ENCODE measurements at regions not wholly inside any gene's neighbourhood (a gene's known extent, or its start where the extent isn't known, plus 50 kb on each side); places are given as distances from the start of the nearest gene placed in this dataset.

DNA sequence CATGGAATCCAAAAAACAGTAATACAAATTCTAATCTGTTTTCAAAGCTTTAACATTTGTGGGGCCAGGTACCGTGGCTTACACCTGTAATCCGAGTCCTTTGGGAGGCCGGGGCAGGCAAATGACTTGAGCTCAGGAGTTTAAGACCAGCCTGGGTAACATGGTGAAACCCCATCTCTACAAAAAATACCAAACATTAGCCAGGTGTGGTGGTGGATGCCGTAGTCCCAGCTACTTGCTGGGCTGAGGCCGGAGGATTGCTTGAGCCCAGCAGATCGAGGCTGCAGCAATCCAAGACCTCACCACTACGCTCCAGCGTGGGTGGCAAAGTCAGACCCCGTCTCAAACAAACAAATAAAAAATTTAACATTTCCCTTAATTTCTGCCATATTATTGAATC is 74.3 kb upstream of the SALL3 start:
- H3K27ac Mint-ChIP-seq, result no peak overlapping the region
- no peaks in the 10 kb centered on the region for H3K4me1 Mint-ChIP-seq
- H3K36me3 Mint-ChIP-seq (ENCODE audit: low read depth), result no peaks in the 10 kb centered on the region

GRCh38 chr18:78906066-78906465 is 73.6 kb upstream of the SALL3 start:
- no peak overlapping the region for H3K4me3 Mint-ChIP-seq
- H3K27ac Mint-ChIP-seq, result no peak overlapping the region
- no peaks in the 10 kb centered on the region for H3K4me1 Mint-ChIP-seq
- H3K36me3 Mint-ChIP-seq (ENCODE audit: low read depth), result no peaks in the 10 kb centered on the region
- no peak for ATAC-seq (replicated peaks)
- peaks cover 11% of the 10 kb centered on the region for H3K27me3 Mint-ChIP-seq
- H3K9me3 Mint-ChIP-seq, result no peaks in the 10 kb centered on the region

More for the DNA sequence above, 74.3 kb upstream of the SALL3 start:
- ATAC-seq (replicated peaks), result no peak
- no peak overlapping the region for H3K4me3 Mint-ChIP-seq
- H3K9me3 Mint-ChIP-seq, result no peaks in the 10 kb centered on the region
- peaks cover 11% of the 10 kb centered on the region for H3K27me3 Mint-ChIP-seq

DNA sequence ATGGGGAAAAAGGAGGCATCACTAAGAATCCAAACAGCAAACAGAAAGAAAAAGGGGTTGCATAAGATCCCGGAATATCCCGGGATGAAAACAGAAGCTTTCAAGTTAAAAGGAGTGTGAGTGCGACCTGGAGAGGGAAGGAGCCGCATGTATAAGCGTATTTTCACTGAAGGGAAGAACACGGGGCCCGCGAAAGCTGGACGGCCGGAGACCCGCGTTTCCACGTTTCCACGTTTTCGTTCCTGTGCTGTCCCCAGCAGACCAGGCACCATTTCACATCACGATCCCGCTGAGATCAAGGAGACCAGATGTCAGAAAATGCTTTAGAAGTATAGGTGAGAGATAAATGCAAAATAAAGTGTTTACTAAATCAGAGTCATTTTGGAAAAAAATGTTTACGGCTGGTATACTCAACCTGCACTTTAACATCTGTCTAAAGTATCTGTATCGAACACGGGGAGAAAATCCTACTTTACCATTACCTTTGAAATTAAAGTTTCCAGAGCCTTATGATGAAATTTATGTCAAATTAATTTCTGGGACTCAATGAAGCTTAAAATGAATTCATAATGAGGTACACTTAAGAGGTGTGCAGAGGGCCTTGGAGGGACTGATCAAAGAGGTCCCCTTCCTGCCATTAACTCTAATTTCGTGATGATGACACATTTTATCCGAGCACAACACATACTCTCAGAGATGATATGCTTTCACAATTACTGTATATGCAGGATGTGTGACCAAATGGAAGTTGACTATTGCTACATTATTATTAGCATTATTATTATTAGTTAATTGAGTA is 71.0 kb upstream of the SALL3 start:
- no peak overlapping the region for H3K4me3 Mint-ChIP-seq
- no peak overlapping the region for H3K27ac Mint-ChIP-seq
- peaks cover 4% of the 10 kb centered on the region for H3K27me3 Mint-ChIP-seq
- no peaks in the 10 kb centered on the region for H3K9me3 Mint-ChIP-seq
- H3K4me1 Mint-ChIP-seq, result no peaks in the 10 kb centered on the region
- ATAC-seq (replicated peaks), result no peak
- H3K36me3 Mint-ChIP-seq (ENCODE audit: low read depth), result no peaks in the 10 kb centered on the region

DNA sequence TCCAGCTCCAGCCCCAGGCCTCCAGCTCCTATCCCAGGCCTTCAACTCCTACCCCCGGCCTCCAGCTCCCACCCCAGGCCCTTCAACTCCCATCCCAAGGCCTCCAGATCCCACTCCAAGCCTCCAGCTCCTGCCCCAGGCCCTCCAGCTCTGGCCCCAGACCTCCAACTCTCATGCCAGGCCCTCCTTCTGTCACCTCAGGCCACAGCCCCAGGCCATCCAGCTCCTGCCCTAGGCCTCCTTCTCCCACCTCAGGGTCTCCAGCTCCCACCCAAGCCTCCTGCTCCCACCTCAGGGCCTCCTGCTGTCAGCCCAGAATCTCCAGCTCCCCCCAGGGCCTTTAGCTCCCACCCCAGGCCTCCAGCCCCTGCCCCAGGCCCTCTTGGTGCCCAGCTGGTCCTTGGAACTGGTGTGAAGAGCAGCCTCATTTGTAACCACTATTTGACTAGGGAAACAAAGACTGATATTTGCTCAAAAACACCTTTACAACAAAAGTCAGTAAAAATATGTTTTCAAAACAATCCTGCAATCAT is 67.8 kb upstream of the SALL3 start:
- Mint-ChIP-seq H3K4me1 (no peaks in the 10 kb centered on the region), H3K36me3 (ENCODE audit: low read depth) (no peaks in the 10 kb centered on the region), H3K9me3 (no peaks in the 10 kb centered on the region), H3K27me3 (peaks cover 6% of the 10 kb centered on the region), H3K4me3 (no peak overlapping the region), H3K27ac (no peak overlapping the region)
- no peak for ATAC-seq (replicated peaks)

- Mint-ChIP-seq H3K4me1 (no peaks in the 10 kb centered on the region), H3K27me3 (peaks cover 9% of the 10 kb centered on the region), H3K9me3 (peaks cover 3% of the 10 kb centered on the region), H3K4me3 (no peak overlapping the region), H3K36me3 (ENCODE audit: low read depth) (no peaks in the 10 kb centered on the region), H3K27ac (no peak overlapping the region)
- no peak for ATAC-seq (replicated peaks)
These were observed 67.3 kb upstream of the SALL3 start for GRCh38 chr18:78912336-78912735.

GRCh38 chr18:78912844-78913243 is 66.8 kb upstream of the SALL3 start:
- ATAC-seq (replicated peaks), result no peak
- Mint-ChIP-seq H3K4me3 (no peak overlapping the region), H3K4me1 (no peaks in the 10 kb centered on the region), H3K27ac (no peak overlapping the region), H3K9me3 (peaks cover 5% of the 10 kb centered on the region), H3K36me3 (ENCODE audit: low read depth) (no peaks in the 10 kb centered on the region), H3K27me3 (peaks cover 11% of the 10 kb centered on the region)

DNA sequence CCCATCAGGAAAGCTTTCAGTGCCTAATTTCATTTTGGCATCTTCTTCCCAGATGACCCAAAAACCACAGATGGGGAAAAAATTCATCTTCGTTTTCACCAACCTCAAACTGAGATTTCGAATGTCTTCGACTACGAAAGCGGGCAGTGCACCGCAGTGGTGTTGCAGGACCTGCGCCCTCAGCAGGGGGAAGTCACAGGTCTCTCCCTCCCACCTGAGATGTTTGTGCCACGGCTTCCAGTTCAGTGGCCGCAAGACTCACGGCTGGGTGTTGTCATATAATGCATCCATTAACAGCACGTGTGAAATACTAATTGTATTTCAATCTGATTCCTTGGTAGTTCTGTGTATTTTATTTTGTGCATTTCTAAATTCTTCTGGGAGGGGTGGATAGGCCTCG is 66.2 kb upstream of the SALL3 start:
- Mint-ChIP-seq H3K4me3 (no peak overlapping the region), H3K36me3 (ENCODE audit: low read depth) (no peaks in the 10 kb centered on the region), H3K4me1 (no peaks in the 10 kb centered on the region), H3K9me3 (peaks cover 5% of the 10 kb centered on the region), H3K27me3 (peaks cover 11% of the 10 kb centered on the region), H3K27ac (no peak overlapping the region)
- no peak for ATAC-seq (replicated peaks)

GRCh38 chr18:78913830-78914231 is 65.8 kb upstream of the SALL3 start:
- Mint-ChIP-seq H3K36me3 (ENCODE audit: low read depth) (no peaks in the 10 kb centered on the region), H3K27ac (no peak overlapping the region), H3K9me3 (peaks cover 5% of the 10 kb centered on the region), H3K4me3 (no peak overlapping the region), H3K4me1 (no peaks in the 10 kb centered on the region), H3K27me3 (peaks cover 11% of the 10 kb centered on the region)
- no peak for ATAC-seq (replicated peaks)

DNA sequence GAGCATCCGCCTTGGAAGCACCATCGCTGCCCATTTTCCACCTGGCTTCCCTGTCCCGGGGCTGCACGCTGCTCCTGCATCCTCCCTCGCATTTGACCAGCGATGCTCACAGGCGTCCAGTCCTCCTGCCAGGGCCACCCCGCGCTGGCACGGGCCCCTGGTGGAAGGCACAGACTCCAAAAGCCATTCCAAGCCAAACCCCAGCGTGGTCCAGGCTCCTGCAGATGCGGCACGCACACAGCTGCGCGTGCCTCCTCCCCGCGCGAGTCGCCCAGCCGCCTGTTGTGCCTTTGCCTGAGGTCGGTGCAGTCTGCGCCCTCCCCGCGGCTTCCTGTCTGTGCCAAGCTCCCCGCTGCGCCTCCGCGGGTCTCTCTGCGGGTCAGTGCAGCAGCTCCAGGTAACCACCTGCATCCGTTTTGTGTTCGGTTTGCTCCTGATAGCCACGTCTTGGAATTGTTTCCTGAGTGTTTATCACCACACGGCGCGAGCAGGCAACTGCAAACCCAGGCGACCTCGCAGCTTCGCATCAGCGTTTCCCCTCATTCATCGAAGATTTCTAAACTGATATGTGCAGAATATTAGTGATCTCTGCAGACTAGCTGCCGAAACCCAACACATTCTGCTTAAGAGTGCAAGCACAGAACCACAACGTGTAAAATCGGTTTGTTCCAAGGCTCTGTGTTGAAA is 65.2 kb upstream of the SALL3 start:
- Mint-ChIP-seq H3K4me1 (no peaks in the 10 kb centered on the region), H3K27ac (no peak overlapping the region), H3K4me3 (no peak overlapping the region), H3K36me3 (ENCODE audit: low read depth) (no peaks in the 10 kb centered on the region), H3K27me3 (peaks cover 11% of the 10 kb centered on the region), H3K9me3 (peaks cover 5% of the 10 kb centered on the region)
- no peak for ATAC-seq (replicated peaks)

DNA sequence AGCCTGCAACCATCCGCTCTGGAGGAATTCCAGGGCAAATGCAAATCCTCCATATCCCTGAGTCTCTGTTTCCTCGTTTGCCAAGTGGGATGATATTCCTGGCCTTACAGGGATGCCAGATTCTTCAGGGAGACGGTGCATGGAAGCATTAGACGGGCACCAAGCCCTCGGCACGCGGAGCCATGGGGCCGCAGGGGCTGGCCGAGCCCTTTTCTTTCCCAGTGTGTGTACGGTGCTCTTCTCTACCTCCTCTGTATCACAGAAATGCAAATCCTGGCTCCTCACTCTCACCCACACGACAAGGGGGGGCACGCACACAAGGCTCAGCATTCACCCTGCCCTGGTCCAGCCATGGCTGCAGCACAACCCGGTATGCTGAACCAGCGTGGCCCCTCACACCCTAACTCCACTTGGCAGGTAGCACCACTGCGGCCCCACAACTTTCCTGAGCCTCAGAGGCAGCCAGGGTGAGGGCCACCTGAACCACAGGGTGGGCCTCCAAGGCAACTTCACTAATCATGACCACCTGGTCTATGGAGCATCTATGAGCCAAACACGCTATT is 64.1 kb upstream of the SALL3 start:
- Mint-ChIP-seq H3K4me3 (no peak overlapping the region), H3K36me3 (ENCODE audit: low read depth) (no peaks in the 10 kb centered on the region), H3K27me3 (peaks cover 11% of the 10 kb centered on the region), H3K4me1 (no peaks in the 10 kb centered on the region), H3K27ac (no peak overlapping the region), H3K9me3 (peaks cover 5% of the 10 kb centered on the region)
- ATAC-seq (replicated peaks), result no peak

- H3K27me3 Mint-ChIP-seq, result peaks cover 11% of the 10 kb centered on the region
- peaks cover 5% of the 10 kb centered on the region for H3K9me3 Mint-ChIP-seq
- no peak overlapping the region for H3K27ac Mint-ChIP-seq
- H3K4me1 Mint-ChIP-seq, result no peaks in the 10 kb centered on the region
- H3K36me3 Mint-ChIP-seq (ENCODE audit: low read depth), result no peaks in the 10 kb centered on the region
- H3K4me3 Mint-ChIP-seq, result no peak overlapping the region
- ATAC-seq (replicated peaks), result no peak
These were observed 60.9 kb upstream of the SALL3 start for GRCh38 chr18:78918707-78919106.

- Mint-ChIP-seq H3K27ac (no peak overlapping the region), H3K36me3 (ENCODE audit: low read depth) (no peaks in the 10 kb centered on the region), H3K4me3 (no peak overlapping the region), H3K4me1 (no peaks in the 10 kb centered on the region), H3K9me3 (peaks cover 5% of the 10 kb centered on the region), H3K27me3 (peaks cover 11% of the 10 kb centered on the region)
- no peak for ATAC-seq (replicated peaks)
These were observed 59.7 kb upstream of the SALL3 start for GRCh38 chr18:78919956-78920355.

DNA sequence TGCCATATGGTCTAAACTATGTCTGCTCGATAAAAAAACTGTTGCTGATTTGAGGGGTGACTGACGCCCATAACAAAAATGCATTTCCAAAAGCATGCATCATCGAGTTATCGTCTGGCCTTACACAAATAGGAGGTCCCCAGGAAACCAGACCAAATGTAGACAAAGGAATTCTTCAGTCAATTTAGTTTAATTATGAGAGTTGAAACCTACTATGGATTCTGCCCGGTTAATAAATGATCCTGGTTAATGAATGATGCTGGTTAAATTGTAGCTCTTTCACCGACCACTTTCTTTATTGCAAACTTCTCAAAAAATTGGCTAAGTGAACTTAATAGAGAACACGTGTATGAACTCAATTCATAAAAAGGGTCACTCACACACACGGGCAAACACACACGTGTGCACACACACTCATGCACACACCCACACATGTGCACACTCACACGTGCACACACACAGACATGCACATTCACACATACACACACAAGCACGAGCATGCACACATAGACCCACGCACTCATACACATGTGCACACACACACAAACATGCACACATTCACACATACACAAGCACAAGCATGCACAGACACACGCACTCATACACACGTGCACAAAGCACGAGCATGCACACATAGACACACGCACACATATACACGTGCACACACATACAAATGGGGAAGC is 59.0 kb upstream of the SALL3 start:
- H3K4me1 Mint-ChIP-seq, result no peaks in the 10 kb centered on the region
- no peak overlapping the region for H3K27ac Mint-ChIP-seq
- ATAC-seq (replicated peaks), result no peak

DNA sequence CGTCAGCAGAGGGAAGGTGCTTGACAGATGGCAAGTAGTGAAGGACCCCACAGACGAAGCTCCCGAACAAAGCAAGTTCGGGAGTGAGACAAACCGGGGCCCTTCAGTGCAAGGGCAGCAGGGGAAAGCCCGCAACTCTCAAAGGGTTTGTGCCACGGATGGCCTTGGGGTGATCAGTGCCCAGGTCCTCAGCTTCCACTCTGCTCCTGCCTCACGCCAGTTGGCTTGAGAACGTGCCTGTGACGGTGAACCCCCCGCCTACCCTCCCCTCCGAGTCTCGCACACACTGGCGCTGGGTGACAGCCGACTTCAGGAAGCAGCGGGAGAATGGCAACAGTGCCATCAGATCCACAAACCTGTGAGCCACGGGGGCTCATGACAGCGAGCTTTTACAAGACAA is 56.8 kb upstream of the SALL3 start:
- Mint-ChIP-seq H3K36me3 (ENCODE audit: low read depth) (no peaks in the 10 kb centered on the region), H3K27ac (no peak overlapping the region), H3K4me3 (no peak overlapping the region), H3K9me3 (no peaks in the 10 kb centered on the region), H3K27me3 (no peaks in the 10 kb centered on the region), H3K4me1 (no peaks in the 10 kb centered on the region)
- ATAC-seq (replicated peaks), result no peak

More for the DNA sequence above, 59.0 kb upstream of the SALL3 start:
- Mint-ChIP-seq H3K9me3 (peaks cover 5% of the 10 kb centered on the region), H3K4me3 (no peak overlapping the region), H3K36me3 (ENCODE audit: low read depth) (no peaks in the 10 kb centered on the region), H3K27me3 (peaks cover 10% of the 10 kb centered on the region)

Data from activated T-helper 17 cell treated with anti-CD3 and anti-CD28 coated beads, Interleukin-2, amount 50 U/mL, for 72 hours (primary cell).